Cardiac muscle cell (in vitro differentiated cells and primary cell): ENCODE measurements at regions not wholly inside any gene's neighbourhood (a gene's known extent, or its start where the extent isn't known, plus 50 kb on each side); places are given as distances from the start of the nearest gene placed in this dataset.

Experiments used
- DNase-seq, 2 donors: peaks; one replicate each; pipeline versions ENCODE4 v3.0.0 to v3.0.0-alpha.2; 2010 to 2017; ENCODE audit warnings: low read depth in 1 of 2, low spot score in 1 of 2
- H3K27ac ChIP-seq: fragments of 200-600 bp; sonication (generic); 2 replicates; pipeline ENCODE4 v1.5.1; 2016
- H3K27me3 ChIP-seq: fragments of 200-600 bp; sonication (generic); 2 replicates; pipeline ENCODE4 v1.6.0; 2016; ENCODE audit warnings: control low read depth
- H3K36me3 ChIP-seq: fragments of 200-600 bp; sonication (generic); 2 replicates; pipeline ENCODE4 v1.5.1; 2016; ENCODE audit warnings: control low read depth
- H3K4me1 ChIP-seq: fragments of 200-600 bp; sonication (generic); 2 replicates; pipeline ENCODE4 v1.8.1; 2017; ENCODE audit warnings: low read depth, mild to moderate bottlenecking, mixed run types
- H3K4me3 ChIP-seq: fragments of 200-600 bp; sonication (generic); 2 replicates; pipeline ENCODE4 v1.5.1; 2016; ENCODE audit warnings: mild to moderate bottlenecking
- H3K9me3 ChIP-seq: fragments of 200-600 bp; sonication (generic); 2 replicates; pipeline ENCODE4 v1.5.1; 2017; ENCODE audit warnings: low read depth, mild to moderate bottlenecking, control low read depth
- CTCF ChIP-seq: IDR thresholded peaks from 2 replicates; pipeline ENCODE4 v1.5.1; 2012; ENCODE audit warnings: low read depth, mild to moderate bottlenecking, low read length

- no peak for TF ChIP-seq CTCF
- Histone ChIP-seq H3K9me3 (no peaks in the 10 kb centered on the region), H3K36me3 (no peaks in the 10 kb centered on the region), H3K4me3 (no peak overlapping the region), H3K27ac (no peak overlapping the region), H3K4me1 (peaks cover 34% of the 10 kb centered on the region), H3K27me3 (no peaks in the 10 kb centered on the region)
- DNase-seq, result no peak
These were observed 246.1 kb upstream of the ZNF462 start for GRCh38 chr9:106616851-106617345.

- H3K4me1 ChIP-seq, result peaks cover 22% of the 10 kb centered on the region
- H3K9me3 ChIP-seq, result no peaks in the 10 kb centered on the region
- no peaks in the 10 kb centered on the region for H3K27me3 ChIP-seq
- H3K36me3 ChIP-seq, result no peaks in the 10 kb centered on the region
- peak in 1 of 2 donors; percentile 41 for DNase-seq
- no peak overlapping the region for H3K4me3 ChIP-seq
- TF ChIP-seq CTCF, result no peak
- H3K27ac ChIP-seq, result no peak overlapping the region
These were observed 243.8 kb upstream of the ZNF462 start for GRCh38 chr9:106619211-106619610.

GRCh38 chr9:106620081-106620480, 242.9 kb upstream of the ZNF462 start:
- H3K4me1 ChIP-seq, result peaks cover 20% of the 10 kb centered on the region

GRCh38 chr9:106620866-106621265, 242.1 kb upstream of the ZNF462 start:
- no peak overlapping the region for H3K27ac ChIP-seq
- DNase-seq, result no peak
- TF ChIP-seq CTCF, result no peak
- no peak overlapping the region for H3K4me3 ChIP-seq
- peaks cover 15% of the 10 kb centered on the region for H3K4me1 ChIP-seq
- H3K36me3 ChIP-seq, result no peaks in the 10 kb centered on the region
- no peaks in the 10 kb centered on the region for H3K27me3 ChIP-seq
- H3K9me3 ChIP-seq, result no peaks in the 10 kb centered on the region

More at GRCh38 chr9:106620081-106620480, 242.9 kb upstream of the ZNF462 start:
- no peaks in the 10 kb centered on the region for H3K36me3 ChIP-seq
- H3K9me3 ChIP-seq, result no peaks in the 10 kb centered on the region
- H3K27ac ChIP-seq, result no peak overlapping the region
- no peaks in the 10 kb centered on the region for H3K27me3 ChIP-seq
- no peak for TF ChIP-seq CTCF
- H3K4me3 ChIP-seq, result no peak overlapping the region
- no peak for DNase-seq

- peak; percentile 7 to 32 for DNase-seq
- TF ChIP-seq CTCF, result no peak
These were observed 241.4 kb upstream of the ZNF462 start for GRCh38 chr9:106621313-106622163.

More at GRCh38 chr9:106621313-106622163, 241.4 kb upstream of the ZNF462 start:
- Histone ChIP-seq H3K9me3 (no peaks in the 10 kb centered on the region), H3K36me3 (no peaks in the 10 kb centered on the region), H3K4me3 (no peak overlapping the region), H3K27me3 (no peaks in the 10 kb centered on the region), H3K27ac (no peak overlapping the region), H3K4me1 (peaks cover 13% of the 10 kb centered on the region)
